ENCODE measurements at regions not wholly inside any gene's neighbourhood (a gene's known extent, or its start where the extent isn't known, plus 50 kb on each side); places are given as distances from the start of the nearest gene placed in this dataset.

GRCh38 chr12:91887957-91888356 lies 257.7 kb downstream of the BTG1 start:
- Histone ChIP-seq H3K4me1 (peaks cover 4% of the 10 kb centered on the region), H3K36me3 (no peaks in the 10 kb centered on the region), H3K27ac (replicated peaks) (no peak overlapping the region), H3K4me3 (no peak overlapping the region), H3K9me3 (replicated peaks) (no peaks in the 10 kb centered on the region), H3K27me3 (ENCODE audit: low read depth) (no peaks in the 10 kb centered on the region)
- TF ChIP-seq, protein P1, sequence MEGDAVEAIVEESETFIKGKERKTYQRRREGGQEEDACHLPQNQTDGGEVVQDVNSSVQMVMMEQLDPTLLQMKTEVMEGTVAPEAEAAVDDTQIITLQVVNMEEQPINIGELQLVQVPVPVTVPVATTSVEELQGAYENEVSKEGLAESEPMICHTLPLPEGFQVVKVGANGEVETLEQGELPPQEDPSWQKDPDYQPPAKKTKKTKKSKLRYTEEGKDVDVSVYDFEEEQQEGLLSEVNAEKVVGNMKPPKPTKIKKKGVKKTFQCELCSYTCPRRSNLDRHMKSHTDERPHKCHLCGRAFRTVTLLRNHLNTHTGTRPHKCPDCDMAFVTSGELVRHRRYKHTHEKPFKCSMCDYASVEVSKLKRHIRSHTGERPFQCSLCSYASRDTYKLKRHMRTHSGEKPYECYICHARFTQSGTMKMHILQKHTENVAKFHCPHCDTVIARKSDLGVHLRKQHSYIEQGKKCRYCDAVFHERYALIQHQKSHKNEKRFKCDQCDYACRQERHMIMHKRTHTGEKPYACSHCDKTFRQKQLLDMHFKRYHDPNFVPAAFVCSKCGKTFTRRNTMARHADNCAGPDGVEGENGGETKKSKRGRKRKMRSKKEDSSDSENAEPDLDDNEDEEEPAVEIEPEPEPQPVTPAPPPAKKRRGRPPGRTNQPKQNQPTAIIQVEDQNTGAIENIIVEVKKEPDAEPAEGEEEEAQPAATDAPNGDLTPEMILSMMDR (IDR thresholded peaks at IDR 0.05; ENCODE audit: borderline replicate concordance) = no peak
- no peak for DNase-seq
- intact Hi-C loops (cut with micrococcal nuclease) = no loop called here

DNA sequence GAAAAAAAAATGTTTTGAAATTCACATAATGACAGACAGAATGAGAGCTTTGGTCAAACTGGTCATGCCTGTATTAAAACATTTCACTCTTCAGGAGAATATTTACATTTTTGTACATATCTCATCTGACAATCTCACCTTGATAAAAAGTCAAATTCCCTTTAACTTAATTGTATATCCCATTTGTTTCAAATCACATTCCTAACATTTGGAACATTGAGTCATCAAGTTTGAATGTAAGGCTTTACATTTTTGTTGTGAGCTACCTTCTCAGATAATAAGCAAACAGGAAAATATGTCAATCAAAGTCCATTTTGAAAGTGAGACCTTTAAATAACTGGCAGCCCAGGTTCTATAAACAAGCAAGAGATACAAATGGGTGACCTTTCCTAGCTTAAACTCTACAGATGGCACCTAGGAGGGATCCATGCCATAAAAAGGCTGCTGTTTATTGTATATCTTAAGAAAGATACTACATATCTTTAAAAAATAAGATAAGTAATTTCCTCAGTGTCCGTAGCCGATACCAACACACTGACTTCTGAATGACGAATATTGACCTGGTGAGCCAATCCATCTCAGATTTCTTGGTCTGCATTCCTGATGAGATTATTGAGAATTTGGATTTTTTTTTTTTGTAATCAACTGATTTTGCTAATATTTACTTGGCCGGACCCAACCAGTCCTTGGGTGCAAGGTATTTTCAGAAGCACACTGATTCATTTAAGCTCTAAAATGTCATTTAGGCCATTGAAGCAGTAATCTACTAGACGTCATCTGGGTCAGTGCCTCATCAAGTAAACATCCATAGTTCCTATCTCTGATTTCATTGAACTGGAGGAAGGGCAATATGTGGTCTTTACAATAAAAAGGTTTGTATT lies 259.6 kb downstream of the BTG1 start:
- H3K4me3 ChIP-seq = no peak overlapping the region
- intact Hi-C loops (cut with micrococcal nuclease) = no loop called here
- TF ChIP-seq, protein P1 (IDR thresholded peaks at IDR 0.05; ENCODE audit: borderline replicate concordance) = no peak

GRCh38 chr12:91884230-91884629 lies 261.4 kb downstream of the BTG1 start:
- no peak overlapping the region for H3K27ac ChIP-seq (replicated peaks)
- TF ChIP-seq, protein P1 (IDR thresholded peaks at IDR 0.05; ENCODE audit: borderline replicate concordance) = peak; percentile 11
- H3K4me3 ChIP-seq = no peak overlapping the region
- DNase-seq = no peak
- H3K27me3 ChIP-seq (ENCODE audit: low read depth) = no peaks in the 10 kb centered on the region
- intact Hi-C loops (cut with micrococcal nuclease) = no loop called here
- H3K4me1 ChIP-seq = no peaks in the 10 kb centered on the region
- no peaks in the 10 kb centered on the region for H3K36me3 ChIP-seq
- H3K9me3 ChIP-seq (replicated peaks) = no peaks in the 10 kb centered on the region

More for the DNA sequence above, 259.6 kb downstream of the BTG1 start:
- H3K27me3 ChIP-seq (ENCODE audit: low read depth) = no peaks in the 10 kb centered on the region
- no peak for DNase-seq
- H3K9me3 ChIP-seq (replicated peaks) = no peaks in the 10 kb centered on the region
- H3K36me3 ChIP-seq = no peaks in the 10 kb centered on the region
- H3K4me1 ChIP-seq = no peaks in the 10 kb centered on the region
- no peak overlapping the region for H3K27ac ChIP-seq (replicated peaks)

DNA sequence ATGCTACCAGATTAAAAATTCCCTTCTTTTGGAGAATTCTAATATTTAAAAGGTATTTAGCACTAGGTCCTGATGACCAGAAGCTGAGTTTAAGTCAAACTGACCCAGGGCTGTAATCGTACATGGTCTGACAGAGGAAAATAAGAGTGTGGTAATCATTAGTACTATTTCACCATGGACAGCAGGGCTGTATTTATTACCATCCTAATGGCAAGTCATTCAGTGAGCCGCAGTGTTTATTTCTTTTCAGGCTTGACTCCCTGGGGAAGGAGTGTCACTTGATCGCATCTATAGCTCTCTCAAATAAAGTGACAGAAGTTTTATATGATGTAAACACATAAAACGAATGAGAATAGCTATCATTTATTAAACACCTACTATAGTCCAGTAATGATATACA lies 261.8 kb downstream of the BTG1 start:
- TF ChIP-seq, protein P1 (IDR thresholded peaks at IDR 0.05; ENCODE audit: borderline replicate concordance) = no peak
- intact Hi-C loops (cut with micrococcal nuclease) = no loop called here

DNA sequence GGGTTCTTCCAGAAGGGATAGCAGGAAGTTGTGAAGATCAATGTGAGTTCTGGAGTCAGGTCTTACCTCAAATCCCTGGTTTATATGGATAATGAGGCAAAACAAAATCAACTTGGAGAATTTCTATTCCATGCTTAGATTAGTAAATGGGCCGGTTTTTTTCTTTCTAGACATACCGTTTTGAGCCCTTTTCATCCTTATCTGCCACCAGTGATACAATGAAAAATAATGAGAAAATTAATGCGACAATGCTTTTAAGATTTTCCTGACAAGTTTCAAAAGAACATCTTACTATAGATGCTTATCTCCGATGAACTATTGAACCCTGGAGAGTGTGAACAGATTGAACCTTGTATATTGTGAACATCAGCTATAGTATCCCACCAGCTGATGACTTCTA lies 262.7 kb downstream of the BTG1 start:
- H3K4me1 ChIP-seq = no peaks in the 10 kb centered on the region
- no peak for DNase-seq
- H3K27ac ChIP-seq (replicated peaks) = no peak overlapping the region
- H3K9me3 ChIP-seq (replicated peaks) = no peaks in the 10 kb centered on the region
- intact Hi-C loops (cut with micrococcal nuclease) = no loop called here
- H3K4me3 ChIP-seq = no peak overlapping the region
- H3K36me3 ChIP-seq = no peaks in the 10 kb centered on the region
- TF ChIP-seq, protein P1 (IDR thresholded peaks at IDR 0.05; ENCODE audit: borderline replicate concordance) = no peak
- no peaks in the 10 kb centered on the region for H3K27me3 ChIP-seq (ENCODE audit: low read depth)

More for the DNA sequence above, 261.8 kb downstream of the BTG1 start:
- no peak for DNase-seq
- no peaks in the 10 kb centered on the region for H3K9me3 ChIP-seq (replicated peaks)
- H3K4me1 ChIP-seq = no peaks in the 10 kb centered on the region
- H3K36me3 ChIP-seq = no peaks in the 10 kb centered on the region
- H3K27ac ChIP-seq (replicated peaks) = no peak overlapping the region
- H3K27me3 ChIP-seq (ENCODE audit: low read depth) = no peaks in the 10 kb centered on the region
- no peak overlapping the region for H3K4me3 ChIP-seq

All from left ventricle myocardium inferior (tissue), 1 donor.